ENCODE measurements at regions not wholly inside any gene's neighbourhood (a gene's known extent, or its start where the extent isn't known, plus 50 kb on each side); places are given as distances from the start of the nearest gene placed in this dataset.

- no peak overlapping the region for H3K9ac ChIP-seq (ENCODE audit: low read depth in 1 of 2, low read length in 2 of 2)
- no peaks in the 10 kb centered on the region for H3K9me3 ChIP-seq (ENCODE audit: control insufficient read depth in 4 of 4, low read length in 3 of 4)
- H3K27me3 ChIP-seq (ENCODE audit: control insufficient read depth in 4 of 4, insufficient read depth in 4 of 4, low read length in 3 of 4) = no peaks in the 10 kb centered on the region
- no peaks in the 10 kb centered on the region for H3K4me1 ChIP-seq (ENCODE audit: control insufficient read depth in 4 of 4, insufficient read depth in 4 of 4, low read length in 3 of 4)
- 86% methylated on average over 3 of the region's 3 CpGs for WGBS
- no peak overlapping the region for H3K27ac ChIP-seq (ENCODE audit: low read depth in 1 of 2, low read length in 2 of 2)
- TF ChIP-seq, protein P1, sequence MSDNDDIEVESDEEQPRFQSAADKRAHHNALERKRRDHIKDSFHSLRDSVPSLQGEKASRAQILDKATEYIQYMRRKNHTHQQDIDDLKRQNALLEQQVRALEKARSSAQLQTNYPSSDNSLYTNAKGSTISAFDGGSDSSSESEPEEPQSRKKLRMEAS (IDR thresholded peaks at IDR 0.05) = no peak
- no peak for TF ChIP-seq YY1 (IDR thresholded peaks at IDR 0.05)
- no peak for TF ChIP-seq RXRA (IDR thresholded peaks at IDR 0.05)
- no peak for TF ChIP-seq HNF4G (IDR thresholded peaks at IDR 0.05)
- TF ChIP-seq JUND (IDR thresholded peaks at IDR 0.05) = no peak
- no peak for TF ChIP-seq NR2F2 (IDR thresholded peaks at IDR 0.05)
- TF ChIP-seq EGR1 (IDR thresholded peaks at IDR 0.05; ENCODE audit: low read depth in 2 of 2) = no peak
- no peak for TF ChIP-seq SP1 (IDR thresholded peaks at IDR 0.05)
- no peak for TF ChIP-seq FOXA2 (IDR thresholded peaks at IDR 0.05)
- TF ChIP-seq FOXA1 (IDR thresholded peaks at IDR 0.05) = no peak
- TF ChIP-seq, protein P2, sequence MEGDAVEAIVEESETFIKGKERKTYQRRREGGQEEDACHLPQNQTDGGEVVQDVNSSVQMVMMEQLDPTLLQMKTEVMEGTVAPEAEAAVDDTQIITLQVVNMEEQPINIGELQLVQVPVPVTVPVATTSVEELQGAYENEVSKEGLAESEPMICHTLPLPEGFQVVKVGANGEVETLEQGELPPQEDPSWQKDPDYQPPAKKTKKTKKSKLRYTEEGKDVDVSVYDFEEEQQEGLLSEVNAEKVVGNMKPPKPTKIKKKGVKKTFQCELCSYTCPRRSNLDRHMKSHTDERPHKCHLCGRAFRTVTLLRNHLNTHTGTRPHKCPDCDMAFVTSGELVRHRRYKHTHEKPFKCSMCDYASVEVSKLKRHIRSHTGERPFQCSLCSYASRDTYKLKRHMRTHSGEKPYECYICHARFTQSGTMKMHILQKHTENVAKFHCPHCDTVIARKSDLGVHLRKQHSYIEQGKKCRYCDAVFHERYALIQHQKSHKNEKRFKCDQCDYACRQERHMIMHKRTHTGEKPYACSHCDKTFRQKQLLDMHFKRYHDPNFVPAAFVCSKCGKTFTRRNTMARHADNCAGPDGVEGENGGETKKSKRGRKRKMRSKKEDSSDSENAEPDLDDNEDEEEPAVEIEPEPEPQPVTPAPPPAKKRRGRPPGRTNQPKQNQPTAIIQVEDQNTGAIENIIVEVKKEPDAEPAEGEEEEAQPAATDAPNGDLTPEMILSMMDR (IDR thresholded peaks at IDR 0.05; ENCODE audit: low read depth, low read length, missing input control) = no peak
- no peak overlapping the region for H3K4me3 ChIP-seq (ENCODE audit: low read depth in 1 of 3, low read length in 3 of 3)
- no peak for DNase-seq (ENCODE audit: low spot score)
- no peaks in the 10 kb centered on the region for H3K36me3 ChIP-seq (ENCODE audit: control insufficient read depth in 4 of 4, insufficient read depth in 3 of 4, low read depth in 1 of 4, low read length in 3 of 4)
Observed at GRCh38 chr5:148711961-148712360, 57.6 kb upstream of the HTR4 start.

GRCh38 chr5:148713735-148714508 lies 59.6 kb upstream of the HTR4 start:
- Histone ChIP-seq H3K27me3 (ENCODE audit: control insufficient read depth in 4 of 4, insufficient read depth in 4 of 4, low read length in 3 of 4) (no peaks in the 10 kb centered on the region), H3K36me3 (ENCODE audit: control insufficient read depth in 4 of 4, insufficient read depth in 3 of 4, low read depth in 1 of 4, low read length in 3 of 4) (no peaks in the 10 kb centered on the region), H3K9ac (ENCODE audit: low read depth in 1 of 2, low read length in 2 of 2) (no peak overlapping the region), H3K9me3 (ENCODE audit: control insufficient read depth in 4 of 4, low read length in 3 of 4) (no peaks in the 10 kb centered on the region), H3K4me1 (ENCODE audit: control insufficient read depth in 4 of 4, insufficient read depth in 4 of 4, low read length in 3 of 4) (no peaks in the 10 kb centered on the region), H3K27ac (ENCODE audit: low read depth in 1 of 2, low read length in 2 of 2) (no peak overlapping the region), H3K4me3 (ENCODE audit: low read depth in 1 of 3, low read length in 3 of 3) (no peak overlapping the region)
- no peak for TF ChIP-seq HNF4A (conservative IDR thresholded peaks at IDR 0.05)
- no peak for TF ChIP-seq HNF4G (IDR thresholded peaks at IDR 0.05)
- no peak for DNase-seq (ENCODE audit: low spot score)

DNA sequence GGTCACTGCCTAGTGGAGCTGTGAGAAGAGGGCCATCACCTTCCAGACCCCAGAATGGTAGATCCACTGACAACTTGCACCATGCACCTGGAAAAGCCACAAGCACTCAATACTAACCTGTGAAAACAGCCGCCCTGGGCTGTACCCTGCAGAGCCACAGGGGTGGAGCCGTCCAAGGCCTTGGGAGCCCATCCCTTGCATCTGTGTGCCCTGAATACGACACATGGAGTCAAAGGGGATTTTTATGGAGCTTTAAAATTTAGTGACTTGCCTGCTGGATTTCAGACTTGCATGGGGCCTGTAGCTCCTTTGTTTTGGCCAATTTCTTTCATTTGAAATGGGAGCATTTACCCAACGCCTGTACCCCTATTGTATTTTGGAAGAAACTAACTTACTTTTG lies 62.4 kb upstream of the HTR4 start:
- Histone ChIP-seq H3K4me1 (ENCODE audit: control insufficient read depth in 4 of 4, insufficient read depth in 4 of 4, low read length in 3 of 4) (no peaks in the 10 kb centered on the region), H3K27me3 (ENCODE audit: control insufficient read depth in 4 of 4, insufficient read depth in 4 of 4, low read length in 3 of 4) (no peaks in the 10 kb centered on the region), H3K4me3 (ENCODE audit: low read depth in 1 of 3, low read length in 3 of 3) (no peak overlapping the region), H3K9me3 (ENCODE audit: control insufficient read depth in 4 of 4, low read length in 3 of 4) (no peaks in the 10 kb centered on the region), H3K9ac (ENCODE audit: low read depth in 1 of 2, low read length in 2 of 2) (no peak overlapping the region), H3K27ac (ENCODE audit: low read depth in 1 of 2, low read length in 2 of 2) (no peak overlapping the region), H3K36me3 (ENCODE audit: control insufficient read depth in 4 of 4, insufficient read depth in 3 of 4, low read depth in 1 of 4, low read length in 3 of 4) (no peaks in the 10 kb centered on the region)
- DNase-seq (ENCODE audit: low spot score) = no peak
- TF ChIP-seq, protein P3, sequence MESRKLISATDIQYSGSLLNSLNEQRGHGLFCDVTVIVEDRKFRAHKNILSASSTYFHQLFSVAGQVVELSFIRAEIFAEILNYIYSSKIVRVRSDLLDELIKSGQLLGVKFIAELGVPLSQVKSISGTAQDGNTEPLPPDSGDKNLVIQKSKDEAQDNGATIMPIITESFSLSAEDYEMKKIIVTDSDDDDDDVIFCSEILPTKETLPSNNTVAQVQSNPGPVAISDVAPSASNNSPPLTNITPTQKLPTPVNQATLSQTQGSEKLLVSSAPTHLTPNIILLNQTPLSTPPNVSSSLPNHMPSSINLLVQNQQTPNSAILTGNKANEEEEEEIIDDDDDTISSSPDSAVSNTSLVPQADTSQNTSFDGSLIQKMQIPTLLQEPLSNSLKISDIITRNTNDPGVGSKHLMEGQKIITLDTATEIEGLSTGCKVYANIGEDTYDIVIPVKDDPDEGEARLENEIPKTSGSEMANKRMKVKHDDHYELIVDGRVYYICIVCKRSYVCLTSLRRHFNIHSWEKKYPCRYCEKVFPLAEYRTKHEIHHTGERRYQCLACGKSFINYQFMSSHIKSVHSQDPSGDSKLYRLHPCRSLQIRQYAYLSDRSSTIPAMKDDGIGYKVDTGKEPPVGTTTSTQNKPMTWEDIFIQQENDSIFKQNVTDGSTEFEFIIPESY (IDR thresholded peaks at IDR 0.05) = no peak
- TF ChIP-seq EGR1 (IDR thresholded peaks at IDR 0.05; ENCODE audit: low read depth in 2 of 2) (no peak), REST (IDR thresholded peaks at IDR 0.05) (no peak), ATF3 (IDR thresholded peaks at IDR 0.05) (no peak), YY1 (IDR thresholded peaks at IDR 0.05) (no peak), RXRA (IDR thresholded peaks at IDR 0.05) (no peak), SP1 (IDR thresholded peaks at IDR 0.05) (no peak), FOXA1 (IDR thresholded peaks at IDR 0.05) (no peak), HNF4A (conservative IDR thresholded peaks at IDR 0.05) (no peak), RAD21 (IDR thresholded peaks at IDR 0.05) (no peak), TAF1 (conservative IDR thresholded peaks at IDR 0.05) (no peak)
- TF ChIP-seq, protein P1 (IDR thresholded peaks at IDR 0.05) = no peak
- 78% methylated on average over 4 of the region's 4 CpGs for WGBS

Data from liver (tissue), 8 donors.